HEK293 (cell line): ENCODE measurements at regions not wholly inside any gene's neighbourhood (a gene's known extent, or its start where the extent isn't known, plus 50 kb on each side); places are given as distances from the start of the nearest gene placed in this dataset.

Experiments used
- CTCF ChIA-PET: fragments of 350-600 bp; formaldehyde crosslinking; extraction: SDS; loops from one replicate; lab custom pipeline; 2021; ENCODE audit warnings: antibody characterized with exemption; lab: Yijun Ruan, JAX
- POLR2A ChIA-PET: fragments of 300-600 bp; formaldehyde crosslinking; extraction: SDS; loops from one replicate; lab custom pipeline; 2020; ENCODE audit warnings: antibody characterized with exemption, inconsistent platforms; lab: Yijun Ruan, JAX
- H3K27ac ChIP-seq: fragments of 200-500 bp; sonication (Bioruptor generic); 2 replicates; pipeline ENCODE4 v1.5.1; 2014; ENCODE audit warnings: low read depth, low read length, control low read depth, inconsistent platforms; ENCODE audit errors: extremely low read depth
- H3K36me3 ChIP-seq, 2 experiments: fragments of 200-500 bp in 1 of 2; sonication (Bioruptor generic) in 1 of 2; 1 replicate in 1 of 2; 2 replicates in 1 of 2; pipeline ENCODE4 v1.5.1; 2014 to 2017; ENCODE audit warnings: inconsistent platforms in 2 of 2, low read length in 2 of 2; ENCODE audit not compliant: control insufficient read depth in 2 of 2, insufficient read depth in 1 of 2
- H3K4me1 ChIP-seq: fragments of 200-500 bp; sonication (Bioruptor generic); 2 replicates; pipeline ENCODE4 v1.5.1; 2014; ENCODE audit warnings: mild to moderate bottlenecking, low read length, inconsistent platforms; ENCODE audit not compliant: control insufficient read depth, insufficient read depth
- H3K4me3 ChIP-seq: 2 replicates; pipeline ENCODE4 v1.5.1; 2011; ENCODE audit warnings: low read depth, mild to moderate bottlenecking, control low read depth, low read length, moderate library complexity
- H3K9me3 ChIP-seq: fragments of 200-500 bp; sonication (Bioruptor generic); 2 replicates; pipeline ENCODE4 v1.5.1; 2014; ENCODE audit warnings: low read depth, low read length, inconsistent platforms; ENCODE audit not compliant: control insufficient read depth, insufficient read depth
- KLF1 ChIP-seq: fragments of 450-650 bp; formaldehyde crosslinking; IDR thresholded peaks from 2 replicates; pipeline ENCODE4 v1.5.1; 2016; ENCODE audit warnings: missing biosample characterization, missing genetic modification characterization
- KLF8 ChIP-seq: fragments of 450-650 bp; formaldehyde crosslinking; IDR thresholded peaks from 2 replicates; pipeline ENCODE4 v1.5.1; 2016; ENCODE audit warnings: missing biosample characterization, missing genetic modification characterization
- MYNN ChIP-seq: fragments of 450-650 bp; formaldehyde crosslinking; IDR thresholded peaks from 2 replicates; pipeline ENCODE4 v1.5.1; 2016; ENCODE audit warnings: missing biosample characterization, missing genetic modification characterization, borderline replicate concordance
- TCF7L2 ChIP-seq: IDR thresholded peaks from 2 replicates; pipeline ENCODE4 v1.6.1; 2011; ENCODE audit warnings: low read depth, mild to moderate bottlenecking, inconsistent platforms, low read length, moderate library complexity, borderline replicate concordance
- ZBTB20 ChIP-seq: fragments of 450-650 bp; formaldehyde crosslinking; IDR thresholded peaks from 2 replicates; pipeline ENCODE4 v1.5.1; 2016; ENCODE audit warnings: missing biosample characterization, missing genetic modification characterization
- ZFP37 ChIP-seq: fragments of 450-650 bp; formaldehyde crosslinking; IDR thresholded peaks from 2 replicates; pipeline ENCODE4 v1.5.1; 2016; ENCODE audit warnings: missing biosample characterization, missing genetic modification characterization
- ZNF112 ChIP-seq: fragments of 450-650 bp; formaldehyde crosslinking; IDR thresholded peaks from 2 replicates; pipeline ENCODE4 v1.5.0; 2017; ENCODE audit warnings: missing biosample characterization, missing genetic modification characterization
- ZNF155 ChIP-seq: fragments of 450-650 bp; formaldehyde crosslinking; IDR thresholded peaks from 2 replicates; pipeline ENCODE4 v1.5.1; 2016; ENCODE audit warnings: missing biosample characterization, missing genetic modification characterization
- ZNF416 ChIP-seq: fragments of 450-650 bp; formaldehyde crosslinking; IDR thresholded peaks from 2 replicates; pipeline ENCODE4 v1.5.1; 2016; ENCODE audit warnings: missing biosample characterization, missing genetic modification characterization
- ZNF561 ChIP-seq: fragments of 450-650 bp; IDR thresholded peaks from 2 replicates; pipeline ENCODE4 v1.5.1; 2018; ENCODE audit warnings: missing biosample characterization, missing genetic modification characterization, borderline replicate concordance
- ZNF785 ChIP-seq: fragments of 450-650 bp; formaldehyde crosslinking; IDR thresholded peaks from 2 replicates; pipeline ENCODE4 v1.5.1; 2016; ENCODE audit warnings: missing biosample characterization, missing genetic modification characterization
- ZNF830 ChIP-seq: fragments of 450-650 bp; IDR thresholded peaks from 2 replicates; pipeline ENCODE4 v1.5.0; 2018; ENCODE audit warnings: missing biosample characterization, missing genetic modification characterization, low read depth, mild to moderate bottlenecking, moderate library complexity
- TF ChIP-seq, protein P1 (sequence below): fragments of 450-650 bp; formaldehyde crosslinking; IDR thresholded peaks from 2 replicates; pipeline ENCODE4; 2016; ENCODE audit warnings: missing biosample characterization, missing genetic modification characterization
- TF ChIP-seq, protein P2 (sequence below): fragments of 450-650 bp; formaldehyde crosslinking; IDR thresholded peaks from 2 replicates; pipeline ENCODE4 v1.5.1; 2017; ENCODE audit warnings: missing biosample characterization, missing genetic modification characterization
- TF ChIP-seq, protein P3 (sequence below): fragments of 450-650 bp; formaldehyde crosslinking; IDR thresholded peaks from 2 replicates; pipeline ENCODE4 v1.5.1; 2016; ENCODE audit warnings: missing biosample characterization, missing genetic modification characterization
- TF ChIP-seq, protein P4 (sequence below): fragments of 450-650 bp; formaldehyde crosslinking; IDR thresholded peaks from 2 replicates; pipeline ENCODE4 v1.5.1; 2016; ENCODE audit warnings: missing biosample characterization, missing genetic modification characterization
- TF ChIP-seq, protein P5 (sequence below): fragments of 450-650 bp; formaldehyde crosslinking; IDR thresholded peaks from 2 replicates; pipeline ENCODE4 v1.5.1; 2016; ENCODE audit warnings: missing biosample characterization, missing genetic modification characterization
- TF ChIP-seq, protein P6 (sequence below): fragments of 450-650 bp; formaldehyde crosslinking; optimal IDR thresholded peaks from 2 replicates; pipeline ENCODE3; 2016; ENCODE audit warnings: missing biosample characterization, mild to moderate bottlenecking, missing genetic modification characterization
- TF ChIP-seq, protein P7 (sequence below): fragments of 450-650 bp; formaldehyde crosslinking; IDR thresholded peaks from 2 replicates; pipeline ENCODE4 v1.5.1; 2016; ENCODE audit warnings: missing biosample characterization, missing genetic modification characterization

DNA sequence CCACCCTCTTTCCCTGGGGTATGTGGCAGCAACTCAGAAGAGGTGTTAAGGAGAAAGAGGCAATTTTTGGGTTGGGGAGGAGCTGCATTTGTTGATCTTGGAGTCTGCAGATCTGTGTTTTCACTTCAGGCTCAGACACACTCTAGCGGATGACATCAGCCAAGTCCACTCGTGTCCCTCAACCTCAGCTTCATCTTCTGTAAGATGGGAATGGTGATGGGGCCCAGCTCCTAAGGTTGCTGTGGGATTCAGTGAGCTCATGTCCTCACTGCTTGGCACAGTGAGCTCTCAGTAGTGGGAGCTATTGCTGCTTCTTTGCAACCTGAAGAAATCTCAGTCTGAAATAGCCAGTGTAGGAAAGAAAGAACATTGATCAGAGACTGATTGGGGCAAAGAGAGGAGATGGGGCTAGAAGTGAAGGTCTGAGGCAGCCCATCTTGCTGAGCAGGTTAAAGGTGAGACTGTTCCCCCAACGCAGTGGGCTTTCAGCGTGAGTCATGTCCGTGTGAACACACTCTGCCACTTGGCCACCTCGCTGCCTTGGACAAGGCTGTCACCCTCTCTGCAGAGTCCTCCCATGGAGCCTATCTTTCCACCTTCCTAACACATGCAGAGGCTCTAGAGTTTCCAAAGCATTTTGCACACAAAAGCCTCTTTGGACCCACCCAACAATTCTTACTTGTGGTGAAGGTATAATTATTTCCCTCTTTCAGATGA, 56.0 kb upstream of the CITED4 start:
- CTCF ChIA-PET, result interaction anchor here (0.6 to 0.8 kb wide), 2 partner anchors 30 to 42 kb away, joined by 3 read pairs; no protein-coding TSS in a partner anchor
- POLR2A ChIA-PET, result no interaction called here
- Histone ChIP-seq H3K27ac (no peak overlapping the region), H3K4me3 (no peak overlapping the region), H3K4me1 (no peaks in the 10 kb centered on the region), H3K36me3 (no peaks in the 10 kb centered on the region), H3K9me3 (no peaks in the 10 kb centered on the region)
- TF ChIP-seq ZFP37 (tag by site-specific recombination), result no peak
- TF ChIP-seq ZNF416, result no peak
- TF ChIP-seq, protein P1, sequence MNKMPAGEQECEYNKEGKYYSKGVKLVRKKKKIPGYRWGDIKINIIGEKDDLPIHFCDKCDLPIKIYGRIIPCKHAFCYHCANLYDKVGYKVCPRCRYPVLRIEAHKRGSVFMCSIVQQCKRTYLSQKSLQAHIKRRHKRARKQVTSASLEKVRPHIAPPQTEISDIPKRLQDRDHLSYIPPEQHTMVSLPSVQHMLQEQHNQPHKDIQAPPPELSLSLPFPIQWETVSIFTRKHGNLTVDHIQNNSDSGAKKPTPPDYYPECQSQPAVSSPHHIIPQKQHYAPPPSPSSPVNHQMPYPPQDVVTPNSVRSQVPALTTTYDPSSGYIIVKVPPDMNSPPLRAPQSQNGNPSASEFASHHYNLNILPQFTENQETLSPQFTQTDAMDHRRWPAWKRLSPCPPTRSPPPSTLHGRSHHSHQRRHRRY (tag by site-specific recombination), result no peak
- TF ChIP-seq, protein P2, sequence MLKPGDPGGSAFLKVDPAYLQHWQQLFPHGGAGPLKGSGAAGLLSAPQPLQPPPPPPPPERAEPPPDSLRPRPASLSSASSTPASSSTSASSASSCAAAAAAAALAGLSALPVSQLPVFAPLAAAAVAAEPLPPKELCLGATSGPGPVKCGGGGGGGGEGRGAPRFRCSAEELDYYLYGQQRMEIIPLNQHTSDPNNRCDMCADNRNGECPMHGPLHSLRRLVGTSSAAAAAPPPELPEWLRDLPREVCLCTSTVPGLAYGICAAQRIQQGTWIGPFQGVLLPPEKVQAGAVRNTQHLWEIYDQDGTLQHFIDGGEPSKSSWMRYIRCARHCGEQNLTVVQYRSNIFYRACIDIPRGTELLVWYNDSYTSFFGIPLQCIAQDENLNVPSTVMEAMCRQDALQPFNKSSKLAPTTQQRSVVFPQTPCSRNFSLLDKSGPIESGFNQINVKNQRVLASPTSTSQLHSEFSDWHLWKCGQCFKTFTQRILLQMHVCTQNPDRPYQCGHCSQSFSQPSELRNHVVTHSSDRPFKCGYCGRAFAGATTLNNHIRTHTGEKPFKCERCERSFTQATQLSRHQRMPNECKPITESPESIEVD (tag by site-specific recombination), result no peak
- TF ChIP-seq, protein P3, sequence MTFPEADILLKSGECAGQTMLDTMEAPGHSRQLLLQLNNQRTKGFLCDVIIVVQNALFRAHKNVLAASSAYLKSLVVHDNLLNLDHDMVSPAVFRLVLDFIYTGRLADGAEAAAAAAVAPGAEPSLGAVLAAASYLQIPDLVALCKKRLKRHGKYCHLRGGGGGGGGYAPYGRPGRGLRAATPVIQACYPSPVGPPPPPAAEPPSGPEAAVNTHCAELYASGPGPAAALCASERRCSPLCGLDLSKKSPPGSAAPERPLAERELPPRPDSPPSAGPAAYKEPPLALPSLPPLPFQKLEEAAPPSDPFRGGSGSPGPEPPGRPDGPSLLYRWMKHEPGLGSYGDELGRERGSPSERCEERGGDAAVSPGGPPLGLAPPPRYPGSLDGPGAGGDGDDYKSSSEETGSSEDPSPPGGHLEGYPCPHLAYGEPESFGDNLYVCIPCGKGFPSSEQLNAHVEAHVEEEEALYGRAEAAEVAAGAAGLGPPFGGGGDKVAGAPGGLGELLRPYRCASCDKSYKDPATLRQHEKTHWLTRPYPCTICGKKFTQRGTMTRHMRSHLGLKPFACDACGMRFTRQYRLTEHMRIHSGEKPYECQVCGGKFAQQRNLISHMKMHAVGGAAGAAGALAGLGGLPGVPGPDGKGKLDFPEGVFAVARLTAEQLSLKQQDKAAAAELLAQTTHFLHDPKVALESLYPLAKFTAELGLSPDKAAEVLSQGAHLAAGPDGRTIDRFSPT (tag by site-specific recombination), result no peak
- TF ChIP-seq, protein P4, sequence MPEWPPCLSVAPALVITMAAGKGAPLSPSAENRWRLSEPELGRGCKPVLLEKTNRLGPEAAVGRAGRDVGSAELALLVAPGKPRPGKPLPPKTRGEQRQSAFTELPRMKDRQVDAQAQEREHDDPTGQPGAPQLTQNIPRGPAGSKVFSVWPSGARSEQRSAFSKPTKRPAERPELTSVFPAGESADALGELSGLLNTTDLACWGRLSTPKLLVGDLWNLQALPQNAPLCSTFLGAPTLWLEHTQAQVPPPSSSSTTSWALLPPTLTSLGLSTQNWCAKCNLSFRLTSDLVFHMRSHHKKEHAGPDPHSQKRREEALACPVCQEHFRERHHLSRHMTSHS (tag by site-specific recombination), result no peak
- TF ChIP-seq KLF1 (tag by site-specific recombination), result no peak
- TF ChIP-seq KLF8 (tag by site-specific recombination), result no peak
- TF ChIP-seq ZNF830, result no peak
- TF ChIP-seq ZNF785 (tag by site-specific recombination), result no peak
- TF ChIP-seq, protein P5, sequence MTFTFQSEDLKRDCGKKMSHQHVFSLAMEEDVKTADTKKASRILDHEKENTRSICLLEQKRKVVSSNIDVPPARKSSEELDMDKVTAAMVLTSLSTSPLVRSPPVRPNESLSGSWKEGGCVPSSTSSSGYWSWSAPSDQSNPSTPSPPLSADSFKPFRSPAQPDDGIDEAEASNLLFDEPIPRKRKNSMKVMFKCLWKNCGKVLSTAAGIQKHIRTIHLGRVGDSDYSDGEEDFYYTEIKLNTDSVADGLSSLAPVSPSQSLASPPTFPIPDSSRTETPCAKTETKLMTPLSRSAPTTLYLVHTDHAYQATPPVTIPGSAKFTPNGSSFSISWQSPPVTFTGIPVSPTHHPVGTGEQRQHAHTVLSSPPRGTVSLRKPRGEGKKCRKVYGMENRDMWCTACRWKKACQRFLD (tag by site-specific recombination), result no peak
- TF ChIP-seq, protein P6, sequence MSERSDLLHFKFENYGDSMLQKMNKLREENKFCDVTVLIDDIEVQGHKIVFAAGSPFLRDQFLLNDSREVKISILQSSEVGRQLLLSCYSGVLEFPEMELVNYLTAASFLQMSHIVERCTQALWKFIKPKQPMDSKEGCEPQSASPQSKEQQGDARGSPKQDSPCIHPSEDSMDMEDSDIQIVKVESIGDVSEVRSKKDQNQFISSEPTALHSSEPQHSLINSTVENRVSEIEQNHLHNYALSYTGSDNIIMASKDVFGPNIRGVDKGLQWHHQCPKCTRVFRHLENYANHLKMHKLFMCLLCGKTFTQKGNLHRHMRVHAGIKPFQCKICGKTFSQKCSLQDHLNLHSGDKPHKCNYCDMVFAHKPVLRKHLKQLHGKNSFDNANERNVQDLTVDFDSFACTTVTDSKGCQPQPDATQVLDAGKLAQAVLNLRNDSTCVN, result no peak
- TF ChIP-seq TCF7L2, result no peak
- TF ChIP-seq ZNF561 (tag by site-specific recombination), result no peak
- no peak for TF ChIP-seq ZBTB20
- TF ChIP-seq ZNF112 (tag by site-specific recombination), result no peak
- TF ChIP-seq, protein P7, sequence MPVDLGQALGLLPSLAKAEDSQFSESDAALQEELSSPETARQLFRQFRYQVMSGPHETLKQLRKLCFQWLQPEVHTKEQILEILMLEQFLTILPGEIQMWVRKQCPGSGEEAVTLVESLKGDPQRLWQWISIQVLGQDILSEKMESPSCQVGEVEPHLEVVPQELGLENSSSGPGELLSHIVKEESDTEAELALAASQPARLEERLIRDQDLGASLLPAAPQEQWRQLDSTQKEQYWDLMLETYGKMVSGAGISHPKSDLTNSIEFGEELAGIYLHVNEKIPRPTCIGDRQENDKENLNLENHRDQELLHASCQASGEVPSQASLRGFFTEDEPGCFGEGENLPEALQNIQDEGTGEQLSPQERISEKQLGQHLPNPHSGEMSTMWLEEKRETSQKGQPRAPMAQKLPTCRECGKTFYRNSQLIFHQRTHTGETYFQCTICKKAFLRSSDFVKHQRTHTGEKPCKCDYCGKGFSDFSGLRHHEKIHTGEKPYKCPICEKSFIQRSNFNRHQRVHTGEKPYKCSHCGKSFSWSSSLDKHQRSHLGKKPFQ (tag by site-specific recombination), result no peak
- TF ChIP-seq ZNF155 (tag by site-specific recombination), result no peak
- no peak for TF ChIP-seq MYNN
